CD4-positive, CD25-positive, alpha-beta regulatory T cell (primary cell): ENCODE measurements at regions not wholly inside any gene's neighbourhood (a gene's known extent, or its start where the extent isn't known, plus 50 kb on each side); places are given as distances from the start of the nearest gene placed in this dataset.
"Not testable (repeated sequence)": the region's sequence is repeated elsewhere in the genome, so short reads cannot be mapped to it uniquely, and the experiment has no call there.

Experiments used
- ATAC-seq, 2 donors: fragments of 150-1000 bp; cut with Tn5 transposase; one replicate each; pipeline ENCODE4 v1.10.0; 2021; ENCODE audit warnings: low read depth in 2 of 2, moderate number of reproducible peaks in 2 of 2, moderate library complexity in 1 of 2
- DNase-seq, 3 donors: peaks; one replicate each; pipeline versions ENCODE4 v3.0.0 to v3.0.0-alpha.2; 2012 to 2022; ENCODE audit warnings: mixed read lengths in 1 of 3
- H3K27ac ChIP-seq: one replicate; pipeline ENCODE4 v1.7.0; 2013; ENCODE audit warnings: mild to moderate bottlenecking, low read length; ENCODE audit not compliant: insufficient read depth, poor library complexity, severe bottlenecking
- H3K27me3 ChIP-seq: one replicate; pipeline ENCODE4 v1.7.0; 2013; ENCODE audit warnings: low read length; ENCODE audit not compliant: control insufficient read depth, insufficient read depth
- H3K36me3 ChIP-seq: one replicate; pipeline ENCODE4 v1.7.0; 2013; ENCODE audit warnings: mild to moderate bottlenecking, low read length, moderate library complexity; ENCODE audit not compliant: control insufficient read depth, insufficient read depth
- H3K4me1 ChIP-seq: 2 replicates; pipeline ENCODE4 v1.7.0; 2013; ENCODE audit warnings: mild to moderate bottlenecking, low read length; ENCODE audit not compliant: insufficient read depth, control insufficient read depth, poor library complexity, severe bottlenecking
- H3K4me3 ChIP-seq: one replicate; pipeline ENCODE4 v1.7.0; 2013; ENCODE audit warnings: low read depth, mild to moderate bottlenecking, low read length, moderate library complexity
- H3K9me3 ChIP-seq, 2 experiments: 1 replicate in 1 of 2; 2 replicates in 1 of 2; pipeline ENCODE4 v1.7.0; 2013; ENCODE audit warnings: low read length in 2 of 2, mild to moderate bottlenecking in 1 of 2, moderate library complexity in 1 of 2; ENCODE audit not compliant: control insufficient read depth in 2 of 2
- H3K27ac Mint-ChIP-seq, 3 donors: one replicate each; pipeline ENCODE4 v1.8.0; 2020 to 2022; ENCODE audit warnings: mild to moderate bottlenecking in 3 of 3, mixed read lengths in 3 of 3, moderate library complexity in 2 of 3
- H3K27me3 Mint-ChIP-seq: one replicate; pipeline ENCODE4 v1.8.0; 2022; ENCODE audit warnings: mild to moderate bottlenecking, mixed read lengths
- H3K36me3 Mint-ChIP-seq: one replicate; pipeline ENCODE4 v1.8.0; 2020; ENCODE audit warnings: mixed read lengths
- H3K4me1 Mint-ChIP-seq, 4 donors: one replicate each; pipeline ENCODE4 v1.8.0; 2020 to 2022; ENCODE audit warnings: mixed read lengths in 4 of 4, mild to moderate bottlenecking in 1 of 4
- H3K4me3 Mint-ChIP-seq, 4 donors: one replicate each; pipeline ENCODE4 v1.8.0; 2020 to 2022; ENCODE audit warnings: mild to moderate bottlenecking in 4 of 4, mixed read lengths in 4 of 4, moderate library complexity in 3 of 4
- H3K9me3 Mint-ChIP-seq, 7 donors: one replicate each; pipeline ENCODE4 v1.8.0; 2020 to 2022; ENCODE audit warnings: mixed read lengths in 7 of 7, mild to moderate bottlenecking in 3 of 7, moderate library complexity in 2 of 7

- no peak overlapping the region for H3K27ac Mint-ChIP-seq
- Histone ChIP-seq H3K4me3 (no peak overlapping the region), H3K27me3 (no peaks in the 10 kb centered on the region), H3K4me1 (no peaks in the 10 kb centered on the region), H3K36me3 (no peaks in the 10 kb centered on the region), H3K9me3 (no peaks in the 10 kb centered on the region), H3K27ac (no peak overlapping the region)
- no peaks in the 10 kb centered on the region for H3K4me1 Mint-ChIP-seq
- H3K36me3 Mint-ChIP-seq = no peaks in the 10 kb centered on the region
- no peak for DNase-seq
- H3K9me3 Mint-ChIP-seq = peaks cover 0 to 3% (median 0%) of the 10 kb centered on the region in 7 donors
- ATAC-seq = no peak
- H3K4me3 Mint-ChIP-seq = no peak overlapping the region
- no peaks in the 10 kb centered on the region for H3K27me3 Mint-ChIP-seq
Observed at GRCh38 chr4:174387143-174387542, 103.4 kb downstream of the CEP44 start.

GRCh38 chr4:174383783-174384182, 100.1 kb downstream of the CEP44 start:
- no peaks in the 10 kb centered on the region for H3K36me3 Mint-ChIP-seq
- Histone ChIP-seq H3K36me3 (no peaks in the 10 kb centered on the region), H3K9me3 (no peaks in the 10 kb centered on the region), H3K4me1 (no peaks in the 10 kb centered on the region), H3K27me3 (no peaks in the 10 kb centered on the region), H3K4me3 (no peak overlapping the region), H3K27ac (no peak overlapping the region)
- no peaks in the 10 kb centered on the region for H3K9me3 Mint-ChIP-seq
- H3K27ac Mint-ChIP-seq = no peak overlapping the region
- no peaks in the 10 kb centered on the region for H3K4me1 Mint-ChIP-seq
- ATAC-seq = no peak
- no peak overlapping the region for H3K4me3 Mint-ChIP-seq
- H3K27me3 Mint-ChIP-seq = peaks cover 8% of the 10 kb centered on the region
- no peak for DNase-seq

GRCh38 chr4:174382938-174383605, 99.4 kb downstream of the CEP44 start:
- not testable (repeated sequence) for H3K27me3 Mint-ChIP-seq, H3K27me3 ChIP-seq, H3K36me3 Mint-ChIP-seq, ATAC-seq, H3K4me1 Mint-ChIP-seq, H3K9me3 Mint-ChIP-seq, H3K4me3 ChIP-seq, H3K36me3 ChIP-seq, H3K27ac ChIP-seq, H3K4me1 ChIP-seq, H3K4me3 Mint-ChIP-seq, H3K27ac Mint-ChIP-seq, H3K9me3 ChIP-seq, DNase-seq
